ENCODE measurements at regions not wholly inside any gene's neighbourhood (a gene's known extent, or its start where the extent isn't known, plus 50 kb on each side); places are given as distances from the start of the nearest gene placed in this dataset.

- TF ChIP-seq GATA2 (IDR thresholded peaks at IDR 0.05; ENCODE audit: low read depth, low read length) (no peak), GATA3 (IDR thresholded peaks at IDR 0.05; ENCODE audit: low read depth, low read length) (no peak)
Observed at GRCh38 chr17:34757611-34758010, 178.2 kb downstream of the TMEM132E start.

- no peak for TF ChIP-seq GATA2 (IDR thresholded peaks at IDR 0.05; ENCODE audit: low read depth, low read length)
- TF ChIP-seq GATA3 (IDR thresholded peaks at IDR 0.05; ENCODE audit: low read depth, low read length): no peak
Observed at GRCh38 chr17:34757106-34757505, 177.7 kb downstream of the TMEM132E start.

- TF ChIP-seq GATA3 (IDR thresholded peaks at IDR 0.05; ENCODE audit: low read depth, low read length) (no peak), GATA2 (IDR thresholded peaks at IDR 0.05; ENCODE audit: low read depth, low read length) (no peak)
Observed at GRCh38 chr17:34756637-34757021, 177.2 kb downstream of the TMEM132E start.

GRCh38 chr17:34755981-34756636 lies 176.7 kb downstream of the TMEM132E start:
- TF ChIP-seq GATA2 (IDR thresholded peaks at IDR 0.05; ENCODE audit: low read depth, low read length) (no peak), GATA3 (IDR thresholded peaks at IDR 0.05; ENCODE audit: low read depth, low read length) (no peak)

GRCh38 chr17:34755371-34755770 lies 176.0 kb downstream of the TMEM132E start:
- no peak for TF ChIP-seq GATA3 (IDR thresholded peaks at IDR 0.05; ENCODE audit: low read depth, low read length)
- no peak for TF ChIP-seq GATA2 (IDR thresholded peaks at IDR 0.05; ENCODE audit: low read depth, low read length)

- no peak for TF ChIP-seq GATA3 (IDR thresholded peaks at IDR 0.05; ENCODE audit: low read depth, low read length)
- no peak for TF ChIP-seq GATA2 (IDR thresholded peaks at IDR 0.05; ENCODE audit: low read depth, low read length)
Observed at GRCh38 chr17:34750004-34750403, 170.6 kb downstream of the TMEM132E start.

- no peak for TF ChIP-seq GATA3 (IDR thresholded peaks at IDR 0.05; ENCODE audit: low read depth, low read length)
- TF ChIP-seq GATA2 (IDR thresholded peaks at IDR 0.05; ENCODE audit: low read depth, low read length): no peak
Observed at GRCh38 chr17:34741967-34742366, 162.6 kb downstream of the TMEM132E start.

GRCh38 chr17:34740565-34741520 lies 161.5 kb downstream of the TMEM132E start:
- TF ChIP-seq GATA2 (IDR thresholded peaks at IDR 0.05; ENCODE audit: low read depth, low read length) (no peak), GATA3 (IDR thresholded peaks at IDR 0.05; ENCODE audit: low read depth, low read length) (no peak)

GRCh38 chr17:34739386-34739785 lies 160.0 kb downstream of the TMEM132E start:
- TF ChIP-seq GATA2 (IDR thresholded peaks at IDR 0.05; ENCODE audit: low read depth, low read length) (no peak), GATA3 (IDR thresholded peaks at IDR 0.05; ENCODE audit: low read depth, low read length) (no peak)

- TF ChIP-seq GATA3 (IDR thresholded peaks at IDR 0.05; ENCODE audit: low read depth, low read length) (no peak), GATA2 (IDR thresholded peaks at IDR 0.05; ENCODE audit: low read depth, low read length) (no peak)
Observed at GRCh38 chr17:34736611-34737010, 157.2 kb downstream of the TMEM132E start.

- TF ChIP-seq GATA3 (IDR thresholded peaks at IDR 0.05; ENCODE audit: low read depth, low read length): no peak
- no peak for TF ChIP-seq GATA2 (IDR thresholded peaks at IDR 0.05; ENCODE audit: low read depth, low read length)
Observed at GRCh38 chr17:34733333-34733732, 154.0 kb downstream of the TMEM132E start.

- TF ChIP-seq GATA3 (IDR thresholded peaks at IDR 0.05; ENCODE audit: low read depth, low read length): no peak
- TF ChIP-seq GATA2 (IDR thresholded peaks at IDR 0.05; ENCODE audit: low read depth, low read length): no peak
Observed at GRCh38 chr17:34730816-34731215, 151.4 kb downstream of the TMEM132E start.

GRCh38 chr17:34728771-34729310 lies 149.5 kb downstream of the TMEM132E start:
- TF ChIP-seq GATA2 (IDR thresholded peaks at IDR 0.05; ENCODE audit: low read depth, low read length) (no peak), GATA3 (IDR thresholded peaks at IDR 0.05; ENCODE audit: low read depth, low read length) (no peak)

GRCh38 chr17:34727601-34728000 lies 148.2 kb downstream of the TMEM132E start:
- TF ChIP-seq GATA3 (IDR thresholded peaks at IDR 0.05; ENCODE audit: low read depth, low read length): no peak
- TF ChIP-seq GATA2 (IDR thresholded peaks at IDR 0.05; ENCODE audit: low read depth, low read length): no peak

Measured in SH-SY5Y (cell line).